Amniotic stem cell (primary cell): ENCODE measurements at regions not wholly inside any gene's neighbourhood (a gene's known extent, or its start where the extent isn't known, plus 50 kb on each side); places are given as distances from the start of the nearest gene placed in this dataset.
"Not testable (repeated sequence)": the region's sequence is repeated elsewhere in the genome, so short reads cannot be mapped to it uniquely, and the experiment has no call there.

Experiments
- DNase-seq: peaks from one replicate; lab custom pipeline; 2025; lab: John Stamatoyannopoulos, UW

DNA sequence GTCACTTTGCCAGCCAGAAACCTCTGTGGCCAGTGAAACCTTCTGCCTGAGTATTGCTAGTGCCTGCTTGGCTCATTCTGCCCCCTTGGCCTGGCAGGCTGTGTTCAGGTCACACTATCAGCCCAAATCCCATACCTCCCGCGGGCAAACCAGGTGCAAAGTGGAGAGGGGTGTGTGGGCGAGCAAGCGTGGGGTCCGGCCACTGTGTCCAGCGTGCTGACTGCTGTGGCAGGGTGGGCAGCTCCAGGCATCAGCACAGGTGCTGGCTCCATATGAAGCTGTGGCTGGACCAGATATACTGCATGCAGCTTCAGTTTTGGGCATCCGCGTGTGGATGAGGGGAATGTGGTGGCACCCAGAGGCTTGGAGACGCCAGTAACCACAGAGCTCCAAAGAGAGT is 576.5 kb upstream of the EDIL3 start:
- no peak for DNase-seq

GRCh38 chr5:84961903-84962302 is 577.2 kb upstream of the EDIL3 start:
- DNase-seq: no peak

GRCh38 chr5:84983093-84983492 is 598.4 kb upstream of the EDIL3 start:
- no peak for DNase-seq

DNA sequence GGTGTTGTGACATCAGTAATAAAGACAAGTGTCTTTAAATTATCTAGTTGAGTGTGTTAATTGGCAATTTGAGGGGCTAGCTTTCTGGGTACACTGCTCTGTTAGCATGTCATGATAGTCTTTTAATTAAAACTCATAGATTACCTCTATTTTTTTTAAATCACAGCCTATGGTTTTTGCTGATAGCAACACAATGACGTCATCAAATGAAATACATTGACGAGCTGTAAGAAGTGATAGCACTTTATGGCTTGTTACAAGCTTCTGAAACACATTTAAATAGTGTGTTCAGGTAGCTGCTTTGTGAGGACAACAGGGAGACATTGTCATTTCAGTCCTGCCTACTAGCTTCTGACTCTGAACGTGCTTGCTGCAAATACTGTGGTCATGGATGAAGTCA is 600.5 kb upstream of the EDIL3 start:
- DNase-seq: no peak

DNA sequence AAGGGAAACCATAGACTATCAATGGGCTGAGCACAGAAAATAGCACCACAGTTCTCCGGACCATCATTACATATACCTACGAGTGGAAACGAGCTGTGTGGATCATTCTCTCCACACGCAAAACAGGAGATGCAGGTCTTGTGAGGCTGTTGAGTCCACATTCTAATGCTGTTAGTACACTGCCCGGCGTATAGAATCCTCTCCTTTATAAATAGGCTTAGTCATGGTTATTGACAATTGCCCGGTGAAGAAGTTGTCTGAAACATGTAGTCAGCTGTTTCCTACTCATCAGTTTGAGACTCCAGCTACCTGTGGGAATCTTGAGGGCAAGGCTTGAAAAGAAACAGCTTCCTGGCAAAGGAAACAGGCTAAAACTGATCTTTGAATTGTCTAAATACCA is 602.0 kb upstream of the EDIL3 start:
- DNase-seq: no peak

- peak; percentile 2 for DNase-seq
Measured at GRCh38 chr5:85000671-85001070, 616.0 kb upstream of the EDIL3 start.

GRCh38 chr5:85002026-85002425 is 617.3 kb upstream of the EDIL3 start:
- DNase-seq: not testable (repeated sequence)

GRCh38 chr5:85010014-85010562 is 625.4 kb upstream of the EDIL3 start:
- no peak for DNase-seq

DNA sequence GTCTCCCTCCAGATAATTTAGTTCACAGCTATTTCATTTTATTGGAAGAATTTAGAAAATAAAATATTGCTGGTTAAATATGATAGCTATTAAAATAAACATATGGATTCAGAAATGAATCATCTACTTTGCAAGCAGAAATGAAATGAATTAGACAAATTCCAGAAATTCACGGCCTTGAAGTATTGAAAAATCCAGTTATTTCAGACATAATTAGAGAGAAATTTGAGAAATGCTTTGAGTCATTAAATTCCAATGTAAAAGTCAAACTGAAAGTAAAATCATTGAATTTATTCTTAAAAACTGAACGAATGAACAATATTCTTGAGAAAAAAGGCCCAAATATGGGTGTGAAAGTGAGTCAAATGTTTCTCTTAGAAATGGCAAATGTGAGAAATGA is 632.6 kb upstream of the EDIL3 start:
- DNase-seq: peak; percentile 29

GRCh38 chr5:85030316-85031084 is 645.8 kb upstream of the EDIL3 start:
- DNase-seq: no peak

GRCh38 chr5:85049020-85049419 is 664.3 kb upstream of the EDIL3 start:
- peak; percentile 77 for DNase-seq

- no peak for DNase-seq
Measured at GRCh38 chr5:85052826-85053225, 668.1 kb upstream of the EDIL3 start.

GRCh38 chr5:85069659-85070640 is 685.3 kb upstream of the EDIL3 start:
- no peak for DNase-seq

GRCh38 chr5:85077581-85077980 is 692.9 kb upstream of the EDIL3 start:
- no peak for DNase-seq

GRCh38 chr5:85096421-85096820 is 711.7 kb upstream of the EDIL3 start:
- no peak for DNase-seq

DNA sequence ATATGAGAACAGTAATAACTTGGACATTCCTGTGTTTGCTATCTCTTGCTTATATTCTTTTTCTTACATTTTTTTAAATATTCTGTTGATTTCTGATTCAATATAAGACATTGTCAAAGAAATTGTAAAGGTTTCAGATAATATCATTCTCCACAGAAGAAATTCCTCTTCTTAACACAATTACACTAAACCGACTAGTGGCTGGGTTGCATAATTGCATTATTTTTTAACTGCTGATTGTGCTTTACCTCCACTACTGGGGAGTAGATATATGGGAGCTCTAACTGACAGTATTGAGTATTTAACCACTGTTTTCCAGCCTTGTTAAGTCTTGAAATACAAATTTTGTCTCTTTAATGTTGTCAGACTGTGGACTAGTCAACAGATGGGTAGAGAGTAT is 723.8 kb upstream of the EDIL3 start:
- no peak for DNase-seq

DNA sequence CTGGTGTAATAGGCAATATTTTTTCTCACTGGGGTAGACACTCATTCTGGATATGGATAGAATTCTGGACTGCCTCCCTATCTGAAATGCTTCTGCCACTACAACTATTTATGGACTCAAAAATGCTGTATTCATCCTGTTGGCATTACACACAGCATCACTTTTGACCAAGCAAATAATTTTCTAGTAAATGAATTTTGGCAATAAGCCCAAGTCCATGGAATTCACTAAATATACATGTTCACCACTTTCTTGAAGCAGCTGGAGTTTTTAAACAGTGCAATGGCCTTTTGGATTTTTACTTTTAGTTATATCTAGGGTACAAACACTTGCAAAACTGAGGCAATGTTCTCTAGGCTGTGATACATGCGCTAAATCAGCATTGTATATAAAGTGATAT is 724.9 kb upstream of the EDIL3 start:
- DNase-seq: no peak

GRCh38 chr5:85132269-85132668 is 747.6 kb upstream of the EDIL3 start:
- DNase-seq: peak; percentile 29

- DNase-seq: no peak
Measured at GRCh38 chr5:85140471-85140870, 755.8 kb upstream of the EDIL3 start.

DNA sequence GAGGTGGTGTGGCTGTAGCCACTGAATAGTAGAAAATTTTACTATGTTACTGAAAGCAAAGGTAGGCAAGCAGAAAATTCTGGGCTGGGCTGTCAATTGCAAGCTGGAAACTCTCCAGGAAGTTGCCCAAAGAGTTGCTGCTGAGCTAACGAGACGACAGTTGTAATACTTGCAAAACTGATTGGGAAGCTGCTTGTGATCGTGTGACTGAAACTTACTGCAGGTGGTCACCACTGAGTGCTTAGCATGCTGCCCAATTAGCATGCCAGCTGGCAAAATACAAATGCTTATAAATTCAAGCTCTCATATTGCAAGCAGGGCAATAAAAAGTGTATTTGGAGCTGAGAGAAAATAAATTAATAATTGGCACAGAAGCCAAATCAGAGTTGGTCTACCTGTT is 758.5 kb upstream of the EDIL3 start:
- no peak for DNase-seq

DNA sequence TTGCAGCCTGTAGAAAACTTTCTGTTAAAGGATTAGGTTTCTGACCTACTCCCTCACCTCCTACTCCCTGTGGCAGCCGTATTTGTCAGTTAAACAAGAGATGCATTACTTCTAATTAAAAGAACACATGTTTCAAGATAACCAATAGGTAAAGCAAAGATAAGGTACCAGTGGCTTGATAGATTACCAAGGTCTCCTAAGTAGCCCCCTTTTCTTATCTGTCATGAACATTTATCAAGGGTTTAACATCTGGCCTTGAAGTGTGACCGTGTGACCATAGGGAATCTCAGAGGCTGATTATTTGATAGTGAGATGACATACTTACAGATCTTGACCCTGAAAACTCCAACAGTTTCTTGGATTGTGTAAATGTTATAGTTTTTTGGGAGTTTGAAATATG is 764.0 kb upstream of the EDIL3 start:
- DNase-seq: no peak

DNA sequence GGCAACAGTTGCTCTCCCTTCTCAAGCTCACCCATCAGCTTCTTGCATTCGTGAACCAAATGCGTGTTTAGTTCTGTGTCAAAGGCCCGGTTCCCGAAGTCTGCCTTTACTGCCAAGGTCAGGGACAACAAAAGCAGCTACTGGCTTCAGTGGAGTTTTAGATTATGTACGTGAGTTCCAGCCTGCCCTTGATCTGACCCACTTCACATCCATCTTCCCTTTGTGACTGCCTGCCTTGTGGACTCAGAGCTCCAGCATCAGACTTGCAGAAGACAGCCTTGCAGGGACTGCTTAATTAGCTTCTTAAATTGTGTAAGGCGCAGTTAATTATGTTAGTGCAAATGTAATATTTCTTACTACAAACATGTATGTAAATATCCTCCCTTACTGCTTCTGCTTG is 774.7 kb upstream of the EDIL3 start:
- no peak for DNase-seq

GRCh38 chr5:85168474-85168873 is 783.8 kb upstream of the EDIL3 start:
- no peak for DNase-seq
